Ammon's horn (tissue), 1 donor: ENCODE measurements at regions not wholly inside any gene's neighbourhood (a gene's known extent, or its start where the extent isn't known, plus 50 kb on each side); places are given as distances from the start of the nearest gene placed in this dataset.
"Not testable (repeated sequence)": the region's sequence is repeated elsewhere in the genome, so short reads cannot be mapped to it uniquely, and the experiment has no call there.

ENCODE experiments used
- DNase-seq: peaks from one replicate; pipeline ENCODE4 v3.0.0-alpha.2; 2016; ENCODE audit warnings: low spot score

DNA sequence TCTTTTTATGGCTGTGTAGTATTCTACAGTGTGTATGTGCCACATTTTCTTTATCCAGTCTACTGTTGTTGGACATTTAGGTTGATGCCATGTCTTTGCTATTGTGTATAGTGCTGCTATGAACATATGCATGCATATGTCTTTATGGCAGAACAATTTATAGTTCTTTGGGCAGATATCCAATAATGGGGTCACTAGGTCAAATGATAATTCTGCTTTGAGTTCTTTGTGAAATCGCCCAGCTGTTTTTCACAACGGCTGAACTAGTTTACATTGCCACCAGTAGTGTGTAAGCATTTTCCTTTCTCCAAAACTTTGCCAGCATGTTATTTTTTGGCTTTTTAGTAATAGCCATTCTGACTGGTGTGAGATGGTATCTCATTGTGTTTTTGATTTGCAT lies 214.8 kb upstream of the TMEM229A start:
- no peak for DNase-seq

GRCh38 chr7:124246262-124246863 lies 213.5 kb upstream of the TMEM229A start:
- DNase-seq: no peak

DNA sequence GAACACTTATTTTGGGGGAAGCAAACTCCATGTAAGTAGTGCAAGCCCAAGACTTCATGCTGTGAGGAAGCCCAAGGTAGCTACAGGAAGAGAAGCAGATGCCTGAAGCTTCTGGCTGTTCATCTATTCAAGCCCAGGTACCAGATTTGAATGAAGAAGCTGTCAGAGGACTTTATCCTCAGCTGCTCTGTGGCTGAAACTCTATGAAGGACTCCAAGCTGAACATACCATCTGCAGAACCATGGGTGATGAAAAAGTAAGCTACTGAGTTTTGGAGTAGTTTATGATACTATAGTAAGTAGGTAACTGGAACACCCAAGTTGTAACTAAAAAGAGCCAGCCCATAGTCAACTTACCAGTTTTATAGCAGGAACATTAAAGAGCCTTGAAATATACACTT lies 211.6 kb upstream of the TMEM229A start:
- not testable (repeated sequence) for DNase-seq

GRCh38 chr7:124219681-124220080 lies 186.8 kb upstream of the TMEM229A start:
- DNase-seq: no peak

DNA sequence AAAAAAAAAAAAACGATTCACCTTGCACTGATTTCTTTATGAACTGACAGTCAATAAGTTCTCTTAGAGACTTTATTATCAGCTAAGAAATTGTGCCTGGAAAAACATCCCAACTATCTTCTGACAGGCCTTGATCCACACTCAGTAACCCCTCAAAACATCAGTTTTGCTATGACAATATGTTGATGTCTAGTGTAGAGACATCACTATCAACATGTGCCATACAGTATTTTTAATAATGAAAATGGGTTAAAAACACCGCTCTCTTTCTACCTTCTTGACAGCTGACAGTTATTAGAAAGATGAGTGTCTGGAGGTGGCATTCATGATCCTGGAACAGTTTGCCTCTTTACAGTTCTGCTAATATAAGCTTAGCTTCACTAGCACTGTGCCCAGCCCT lies 175.8 kb upstream of the TMEM229A start:
- no peak for DNase-seq

GRCh38 chr7:124208173-124208572 lies 175.3 kb upstream of the TMEM229A start:
- peak; percentile 34 for DNase-seq

- DNase-seq: no peak
Observed at GRCh38 chr7:124205526-124205925, 172.7 kb upstream of the TMEM229A start.

- no peak for DNase-seq
Observed at GRCh38 chr7:124202546-124202945, 169.7 kb upstream of the TMEM229A start.

GRCh38 chr7:124201768-124202349 lies 169.0 kb upstream of the TMEM229A start:
- DNase-seq: peak; percentile 13

- DNase-seq: peak; percentile 10
Observed at GRCh38 chr7:124196519-124196918, 163.7 kb upstream of the TMEM229A start.

- DNase-seq: no peak
Observed at GRCh38 chr7:124192885-124193284, 160.0 kb upstream of the TMEM229A start.

DNA sequence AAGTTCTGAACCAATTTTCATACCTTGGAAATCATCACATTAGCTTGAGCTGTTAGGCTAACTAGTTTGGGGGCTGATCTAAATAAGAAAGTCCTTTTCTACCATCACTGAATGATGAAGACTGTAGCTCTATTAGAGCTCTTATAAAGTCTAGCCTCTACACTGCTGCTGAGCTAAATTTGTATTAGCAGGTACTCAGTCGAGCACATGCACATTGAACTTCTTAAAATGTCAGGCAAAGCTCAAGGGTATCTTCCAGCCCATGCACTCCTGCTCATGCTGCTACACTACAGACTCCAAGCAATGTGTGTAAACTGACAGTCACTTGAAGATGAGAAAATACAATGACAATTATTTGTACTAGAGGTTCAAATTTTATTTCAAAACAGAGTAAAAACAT lies 158.8 kb upstream of the TMEM229A start:
- no peak for DNase-seq

GRCh38 chr7:124191030-124191429 lies 158.2 kb upstream of the TMEM229A start:
- DNase-seq: no peak

- no peak for DNase-seq
Observed at GRCh38 chr7:124188576-124188975, 155.7 kb upstream of the TMEM229A start.

GRCh38 chr7:124187962-124188361 lies 155.1 kb upstream of the TMEM229A start:
- DNase-seq: no peak

DNA sequence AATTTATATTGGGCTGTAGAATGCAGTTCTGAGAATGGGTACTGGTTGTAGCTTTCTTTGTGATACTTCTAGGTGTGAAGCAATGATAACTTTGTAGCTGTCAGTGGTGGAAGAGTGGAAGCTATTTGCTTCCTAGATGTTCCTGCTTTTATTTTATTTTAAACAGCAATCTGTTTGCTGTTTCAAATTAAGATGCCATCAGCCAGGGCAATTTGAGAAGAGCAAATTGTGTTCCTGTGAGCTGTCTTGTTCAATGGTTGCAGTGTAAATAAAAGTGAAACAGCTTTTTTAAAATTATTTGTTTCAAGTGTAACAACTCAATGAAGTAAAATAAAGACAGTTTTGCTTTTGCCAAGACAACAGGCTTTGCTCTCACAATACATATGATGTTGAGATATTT lies 150.8 kb upstream of the TMEM229A start:
- peak; percentile 10 for DNase-seq

DNA sequence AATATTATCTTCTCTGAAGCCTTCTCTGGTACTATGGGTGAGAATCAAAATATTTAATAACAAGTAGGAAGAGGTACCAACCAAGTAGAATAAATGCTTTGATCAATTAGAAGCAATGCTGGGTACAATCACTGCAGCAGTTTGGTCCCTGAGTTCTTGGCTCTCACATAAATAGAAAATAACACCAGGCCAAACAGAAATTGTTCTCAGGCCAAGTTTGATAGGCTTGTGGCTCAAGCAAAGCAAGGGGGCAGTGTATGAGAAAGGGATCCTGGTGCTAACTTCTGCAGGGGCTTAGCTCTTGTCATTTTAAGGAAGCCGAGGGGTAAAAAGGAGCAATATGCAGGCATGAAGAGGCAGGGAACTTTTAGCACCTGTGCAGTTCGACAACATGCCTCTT lies 146.8 kb upstream of the TMEM229A start:
- no peak for DNase-seq

DNA sequence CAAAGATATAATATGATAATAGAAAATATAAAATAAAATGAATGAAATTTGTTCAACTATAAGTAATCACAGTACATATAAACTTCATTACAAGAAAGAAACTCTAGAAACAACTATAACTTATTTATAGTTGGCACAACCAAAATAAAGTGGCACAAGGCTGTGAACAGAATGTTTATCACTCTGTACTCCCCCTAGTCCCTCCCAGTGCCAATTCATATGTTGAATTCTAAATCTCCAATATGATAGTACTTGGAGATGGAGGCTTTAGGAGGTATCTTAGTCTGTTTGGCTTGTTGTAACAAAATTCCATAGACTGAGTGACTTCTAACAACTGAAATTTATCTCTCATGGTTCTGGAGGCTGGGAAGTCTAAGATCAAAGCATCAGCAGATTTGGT lies 145.0 kb upstream of the TMEM229A start:
- no peak for DNase-seq

GRCh38 chr7:124171812-124172211 lies 138.9 kb upstream of the TMEM229A start:
- DNase-seq: not testable (repeated sequence)

- peak; percentile 74 for DNase-seq
Observed at GRCh38 chr7:124171068-124171467, 138.2 kb upstream of the TMEM229A start.

- DNase-seq: no peak
Observed at GRCh38 chr7:124168616-124169015, 135.7 kb upstream of the TMEM229A start.

- DNase-seq: no peak
Observed at GRCh38 chr7:124162667-124163066, 129.8 kb upstream of the TMEM229A start.

DNA sequence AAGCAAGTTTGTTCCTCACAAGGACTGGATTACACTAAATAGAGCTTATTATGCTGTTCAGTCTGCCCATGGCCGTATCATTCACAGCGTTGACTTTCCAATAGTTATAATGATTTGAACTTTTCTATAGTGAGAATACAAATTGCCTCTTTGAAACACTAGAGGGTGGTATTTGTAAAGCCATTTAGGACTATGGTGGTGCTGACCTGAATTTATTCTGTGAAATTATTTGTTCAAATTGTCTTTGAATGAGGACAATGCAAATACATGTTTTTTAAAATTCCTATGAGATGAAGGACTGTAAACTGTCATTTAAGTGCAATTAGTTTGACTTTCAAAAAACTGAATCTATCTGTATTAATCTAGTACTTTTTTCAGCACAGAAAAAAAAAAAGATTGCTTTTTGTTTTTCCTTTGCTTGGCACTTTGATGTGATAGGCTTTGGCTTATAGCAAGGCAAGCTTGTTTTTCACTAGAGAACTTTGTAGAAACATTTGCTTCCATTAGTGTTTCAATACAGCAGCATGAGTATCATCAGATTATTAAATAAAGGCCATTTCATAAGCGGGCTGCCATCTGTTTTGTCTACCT lies 122.7 kb upstream of the TMEM229A start:
- peak; percentile 51 for DNase-seq
